Lower leg skin (tissue), 3 donors: ENCODE measurements at regions not wholly inside any gene's neighbourhood (a gene's known extent, or its start where the extent isn't known, plus 50 kb on each side); places are given as distances from the start of the nearest gene placed in this dataset.

Source experiments
- CTCF ChIP-seq, 3 donors: fragments of 450-650 bp; IDR thresholded peaks; one replicate each; pipeline ENCODE4 v1.5.1; 2016; ENCODE audit warnings: antibody characterized with exemption in 3 of 3, mild to moderate bottlenecking in 3 of 3, moderate library complexity in 2 of 3
- POLR2A ChIP-seq, 2 donors: fragments of 450-650 bp; IDR thresholded peaks; one replicate each; pipeline ENCODE4 v1.6.1; 2016 to 2017; ENCODE audit warnings: antibody characterized with exemption in 2 of 2, mild to moderate bottlenecking in 1 of 2, moderate library complexity in 1 of 2

GRCh38 chr13:99029576-99029975 is 51.7 kb upstream of the DOCK9 start:
- no peak for TF ChIP-seq POLR2A (IDR thresholded peaks at IDR 0.05)
- TF ChIP-seq CTCF (IDR thresholded peaks at IDR 0.05) = no peak
